ENCODE measurements at regions not wholly inside any gene's neighbourhood (a gene's known extent, or its start where the extent isn't known, plus 50 kb on each side); places are given as distances from the start of the nearest gene placed in this dataset.

DNA sequence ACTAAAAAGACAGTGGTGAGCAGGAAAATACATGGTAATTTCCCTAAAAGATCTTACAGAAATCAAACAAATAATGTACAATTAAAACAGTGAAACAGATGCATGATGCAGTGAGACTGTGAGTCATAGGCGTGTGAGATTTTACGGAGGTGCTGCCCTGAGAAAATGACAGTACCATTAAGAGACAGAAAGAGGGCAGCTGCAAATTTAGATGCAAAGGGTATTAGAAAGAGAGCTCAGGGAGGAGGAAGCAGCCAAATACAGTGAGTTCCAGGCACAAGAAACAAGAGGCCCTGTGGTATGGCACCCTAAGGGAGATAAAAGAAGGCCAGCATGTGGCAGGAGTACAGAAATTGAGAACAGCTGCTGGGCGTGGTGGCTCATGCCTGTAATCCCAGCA lies 88.5 kb upstream of the FIBIN start:
- peak overlapping the region; percentile 56 for H3K4me2 ChIP-seq (ENCODE audit: low read length)
- H4K20me1 ChIP-seq (ENCODE audit: insufficient read depth, low read length): no peaks in the 10 kb centered on the region
- H2AFZ ChIP-seq (ENCODE audit: low read depth, low read length): peak overlapping the region; percentile 35; the same call in 1 of the 2 replicates
- no peaks in the 10 kb centered on the region for H3K36me3 ChIP-seq (replicated peaks; ENCODE audit: low read depth, low read length)
- no peaks in the 10 kb centered on the region for H3K27me3 ChIP-seq (ENCODE audit: low read depth, low read length)
- no peaks in the 10 kb centered on the region for H3K79me2 ChIP-seq (ENCODE audit: low read length)
- H3K9ac ChIP-seq (ENCODE audit: low read length): 0 out of 2 replicates have a peak overlapping the region, but pooled peaks have one; percentile 5
- TF ChIP-seq, protein P1, sequence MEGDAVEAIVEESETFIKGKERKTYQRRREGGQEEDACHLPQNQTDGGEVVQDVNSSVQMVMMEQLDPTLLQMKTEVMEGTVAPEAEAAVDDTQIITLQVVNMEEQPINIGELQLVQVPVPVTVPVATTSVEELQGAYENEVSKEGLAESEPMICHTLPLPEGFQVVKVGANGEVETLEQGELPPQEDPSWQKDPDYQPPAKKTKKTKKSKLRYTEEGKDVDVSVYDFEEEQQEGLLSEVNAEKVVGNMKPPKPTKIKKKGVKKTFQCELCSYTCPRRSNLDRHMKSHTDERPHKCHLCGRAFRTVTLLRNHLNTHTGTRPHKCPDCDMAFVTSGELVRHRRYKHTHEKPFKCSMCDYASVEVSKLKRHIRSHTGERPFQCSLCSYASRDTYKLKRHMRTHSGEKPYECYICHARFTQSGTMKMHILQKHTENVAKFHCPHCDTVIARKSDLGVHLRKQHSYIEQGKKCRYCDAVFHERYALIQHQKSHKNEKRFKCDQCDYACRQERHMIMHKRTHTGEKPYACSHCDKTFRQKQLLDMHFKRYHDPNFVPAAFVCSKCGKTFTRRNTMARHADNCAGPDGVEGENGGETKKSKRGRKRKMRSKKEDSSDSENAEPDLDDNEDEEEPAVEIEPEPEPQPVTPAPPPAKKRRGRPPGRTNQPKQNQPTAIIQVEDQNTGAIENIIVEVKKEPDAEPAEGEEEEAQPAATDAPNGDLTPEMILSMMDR (IDR thresholded peaks at IDR 0.05; ENCODE audit: low read depth, low read length): no peak
- TF ChIP-seq EZH2phosphoT487 (IDR thresholded peaks at IDR 0.05; ENCODE audit: low read depth): no peak
- 0 out of 2 replicates have a peak, but pooled peaks cover 3% of the 10 kb centered on the region for H3K9me3 ChIP-seq (ENCODE audit: insufficient read depth, low read length)
- H3K4me1 ChIP-seq (ENCODE audit: low read length): peaks cover 47% of the 10 kb centered on the region
- no peak overlapping the region for H3K4me3 ChIP-seq (ENCODE audit: low read length)
- peak overlapping the region; percentile 66 for H3K27ac ChIP-seq (ENCODE audit: low read length)

DNA sequence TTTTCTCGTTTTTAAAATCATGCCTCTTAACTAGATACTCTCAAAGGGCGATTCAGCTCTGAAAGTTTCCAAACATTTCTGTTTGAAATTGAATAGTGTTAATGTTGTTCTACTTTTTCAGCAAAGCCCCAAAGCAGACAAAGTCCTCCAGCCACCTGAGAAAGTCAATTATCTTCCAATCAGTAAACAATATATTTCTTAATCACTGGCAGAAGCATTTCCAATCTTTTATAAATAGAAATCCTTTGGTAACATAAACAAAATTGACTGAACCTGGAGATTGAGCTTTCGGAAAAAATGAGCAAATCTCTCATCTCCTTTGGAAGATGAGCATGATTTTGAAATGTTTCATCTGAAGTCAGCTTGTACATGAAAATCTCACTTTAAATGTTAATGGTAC lies 84.4 kb upstream of the FIBIN start:
- peaks cover 10% of the 10 kb centered on the region; the same call in 1 of the 2 replicates for H3K9me3 ChIP-seq (ENCODE audit: insufficient read depth, low read length)
- TF ChIP-seq, protein P1 (IDR thresholded peaks at IDR 0.05; ENCODE audit: low read depth, low read length): no peak
- no peak for TF ChIP-seq EZH2phosphoT487 (IDR thresholded peaks at IDR 0.05; ENCODE audit: low read depth)
- peaks cover 39% of the 10 kb centered on the region for H3K4me1 ChIP-seq (ENCODE audit: low read length)
- no peak overlapping the region for H3K9ac ChIP-seq (ENCODE audit: low read length)
- no peaks in the 10 kb centered on the region for H4K20me1 ChIP-seq (ENCODE audit: insufficient read depth, low read length)
- H3K4me2 ChIP-seq (ENCODE audit: low read length): peak overlapping the region; percentile 10; the same call in 1 of the 2 replicates
- H3K27me3 ChIP-seq (ENCODE audit: low read depth, low read length): no peaks in the 10 kb centered on the region
- H3K27ac ChIP-seq (ENCODE audit: low read length): no peak overlapping the region
- H3K36me3 ChIP-seq (replicated peaks; ENCODE audit: low read depth, low read length): no peaks in the 10 kb centered on the region
- no peak overlapping the region for H2AFZ ChIP-seq (ENCODE audit: low read depth, low read length)
- H3K4me3 ChIP-seq (ENCODE audit: low read length): no peak overlapping the region
- H3K79me2 ChIP-seq (ENCODE audit: low read length): no peaks in the 10 kb centered on the region

DNA sequence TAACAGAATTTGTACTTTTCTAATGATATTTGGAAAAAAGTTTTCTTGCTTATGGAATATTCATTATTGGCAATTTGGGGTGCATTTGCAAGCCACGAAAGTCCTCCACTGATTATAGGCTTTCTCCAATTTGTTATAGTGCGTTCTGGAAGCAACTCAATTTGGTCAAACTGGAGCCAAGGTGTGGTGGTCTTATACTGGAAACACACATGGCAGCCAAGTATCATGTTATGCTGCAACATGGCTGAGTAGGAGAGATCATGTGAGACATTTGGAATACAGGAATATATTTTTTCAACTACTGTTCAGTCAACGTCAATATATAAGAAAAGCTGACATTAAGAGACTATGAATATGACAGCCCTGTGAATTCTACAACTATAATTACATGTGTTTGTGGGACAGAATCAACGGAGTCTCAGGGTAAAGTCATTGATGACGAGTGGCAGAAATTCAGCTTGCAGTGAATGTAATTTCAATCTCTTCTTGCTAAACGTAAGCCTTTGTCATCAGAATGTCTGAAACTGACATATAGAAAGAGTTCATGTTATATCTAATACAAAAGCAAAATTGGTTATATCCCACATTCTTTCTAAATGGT lies 83.8 kb upstream of the FIBIN start:
- peaks cover 13% of the 10 kb centered on the region; the same call in 1 of the 2 replicates for H3K9me3 ChIP-seq (ENCODE audit: insufficient read depth, low read length)
- H3K79me2 ChIP-seq (ENCODE audit: low read length): no peaks in the 10 kb centered on the region
- no peak overlapping the region for H3K9ac ChIP-seq (ENCODE audit: low read length)
- no peaks in the 10 kb centered on the region for H4K20me1 ChIP-seq (ENCODE audit: insufficient read depth, low read length)
- no peaks in the 10 kb centered on the region for H3K27me3 ChIP-seq (ENCODE audit: low read depth, low read length)
- no peak overlapping the region for H3K27ac ChIP-seq (ENCODE audit: low read length)
- no peak for TF ChIP-seq EZH2phosphoT487 (IDR thresholded peaks at IDR 0.05; ENCODE audit: low read depth)
- TF ChIP-seq, protein P1 (IDR thresholded peaks at IDR 0.05; ENCODE audit: low read depth, low read length): no peak
- peaks cover 39% of the 10 kb centered on the region for H3K4me1 ChIP-seq (ENCODE audit: low read length)
- no peak overlapping the region for H3K4me2 ChIP-seq (ENCODE audit: low read length)
- H3K4me3 ChIP-seq (ENCODE audit: low read length): no peak overlapping the region
- no peak overlapping the region for H2AFZ ChIP-seq (ENCODE audit: low read depth, low read length)
- no peaks in the 10 kb centered on the region for H3K36me3 ChIP-seq (replicated peaks; ENCODE audit: low read depth, low read length)

DNA sequence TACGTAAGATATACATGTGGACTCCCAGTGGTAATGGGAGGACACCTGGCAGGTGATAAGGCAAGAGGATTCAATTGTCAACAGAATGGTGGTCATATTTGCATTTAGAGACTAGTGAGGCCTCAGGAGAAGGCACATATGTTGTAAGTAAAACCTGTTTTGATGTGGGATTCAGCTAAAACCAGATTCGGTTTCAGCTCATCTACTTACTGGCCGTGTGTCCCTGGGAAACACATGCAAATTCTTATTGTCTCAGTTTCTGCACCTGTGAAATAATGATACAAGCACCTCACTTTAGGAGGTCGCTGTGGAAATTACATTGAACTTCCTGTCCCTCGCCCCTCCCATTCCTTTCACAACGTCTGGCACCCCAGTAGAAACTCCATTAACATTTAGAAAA lies 78.9 kb upstream of the FIBIN start:
- Histone ChIP-seq H3K4me2 (ENCODE audit: low read length) (peak overlapping the region; percentile 44), H3K4me3 (ENCODE audit: low read length) (0 out of 2 replicates have a peak overlapping the region, but pooled peaks have one; percentile 23), H3K4me1 (ENCODE audit: low read length) (peaks cover 27% of the 10 kb centered on the region), H3K79me2 (ENCODE audit: low read length) (no peaks in the 10 kb centered on the region), H3K36me3 (replicated peaks; ENCODE audit: low read depth, low read length) (no peaks in the 10 kb centered on the region), H3K9ac (ENCODE audit: low read length) (no peak overlapping the region), H3K27ac (ENCODE audit: low read length) (peak overlapping the region; percentile 59), H2AFZ (ENCODE audit: low read depth, low read length) (peak overlapping the region; percentile 68), H4K20me1 (ENCODE audit: insufficient read depth, low read length) (no peaks in the 10 kb centered on the region), H3K27me3 (ENCODE audit: low read depth, low read length) (no peaks in the 10 kb centered on the region), H3K9me3 (ENCODE audit: insufficient read depth, low read length) (peaks cover 23% of the 10 kb centered on the region; the same call in 1 of the 2 replicates)
- TF ChIP-seq, protein P1 (IDR thresholded peaks at IDR 0.05; ENCODE audit: low read depth, low read length): no peak
- no peak for TF ChIP-seq EZH2phosphoT487 (IDR thresholded peaks at IDR 0.05; ENCODE audit: low read depth)
